Omental fat pad (tissue), 3 donors: ENCODE measurements at regions not wholly inside any gene's neighbourhood (a gene's known extent, or its start where the extent isn't known, plus 50 kb on each side); places are given as distances from the start of the nearest gene placed in this dataset.

ENCODE experiments used
- ATAC-seq: fragments of 150-250 bp; one replicate; pipeline ENCODE4 v1.9.1; 2016; ENCODE audit warnings: mild to moderate bottlenecking, moderate library complexity; ENCODE audit not compliant: low FRiP score
- DNase-seq: peaks from one replicate; pipeline ENCODE4 v3.0.0-alpha.2; 2019; ENCODE audit warnings: low spot score
- TF ChIP-seq, protein P1 (sequence below), 3 donors: fragments of 450-650 bp; IDR thresholded peaks; one replicate each; pipeline ENCODE4 v1.5.1; 2016 to 2017; ENCODE audit warnings: antibody characterized with exemption in 3 of 3, mild to moderate bottlenecking in 3 of 3, moderate library complexity in 2 of 3

DNA sequence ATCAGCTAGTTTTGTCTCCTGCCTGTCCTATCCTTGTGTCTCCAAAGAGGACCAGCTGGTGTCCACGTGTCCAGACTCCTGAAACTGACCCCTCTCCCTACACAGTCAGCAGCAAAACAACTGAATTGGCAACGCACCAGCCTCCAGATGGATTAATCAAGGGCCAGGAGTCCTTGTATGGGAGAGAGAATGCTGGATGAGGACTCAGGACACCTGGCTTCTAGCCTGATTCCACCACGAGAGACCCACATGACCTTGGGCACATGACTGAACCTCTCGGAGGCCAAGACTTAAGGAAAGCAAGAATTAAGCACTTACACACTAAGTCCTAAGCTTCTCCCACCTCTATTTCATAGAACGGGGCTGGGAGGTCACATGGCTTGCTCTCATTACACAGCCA, 60.4 kb upstream of the CMKLR1 start:
- ATAC-seq (no peak), DNase-seq (no peak)
- TF ChIP-seq, protein P1, sequence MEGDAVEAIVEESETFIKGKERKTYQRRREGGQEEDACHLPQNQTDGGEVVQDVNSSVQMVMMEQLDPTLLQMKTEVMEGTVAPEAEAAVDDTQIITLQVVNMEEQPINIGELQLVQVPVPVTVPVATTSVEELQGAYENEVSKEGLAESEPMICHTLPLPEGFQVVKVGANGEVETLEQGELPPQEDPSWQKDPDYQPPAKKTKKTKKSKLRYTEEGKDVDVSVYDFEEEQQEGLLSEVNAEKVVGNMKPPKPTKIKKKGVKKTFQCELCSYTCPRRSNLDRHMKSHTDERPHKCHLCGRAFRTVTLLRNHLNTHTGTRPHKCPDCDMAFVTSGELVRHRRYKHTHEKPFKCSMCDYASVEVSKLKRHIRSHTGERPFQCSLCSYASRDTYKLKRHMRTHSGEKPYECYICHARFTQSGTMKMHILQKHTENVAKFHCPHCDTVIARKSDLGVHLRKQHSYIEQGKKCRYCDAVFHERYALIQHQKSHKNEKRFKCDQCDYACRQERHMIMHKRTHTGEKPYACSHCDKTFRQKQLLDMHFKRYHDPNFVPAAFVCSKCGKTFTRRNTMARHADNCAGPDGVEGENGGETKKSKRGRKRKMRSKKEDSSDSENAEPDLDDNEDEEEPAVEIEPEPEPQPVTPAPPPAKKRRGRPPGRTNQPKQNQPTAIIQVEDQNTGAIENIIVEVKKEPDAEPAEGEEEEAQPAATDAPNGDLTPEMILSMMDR (IDR thresholded peaks at IDR 0.05), result no peak

DNA sequence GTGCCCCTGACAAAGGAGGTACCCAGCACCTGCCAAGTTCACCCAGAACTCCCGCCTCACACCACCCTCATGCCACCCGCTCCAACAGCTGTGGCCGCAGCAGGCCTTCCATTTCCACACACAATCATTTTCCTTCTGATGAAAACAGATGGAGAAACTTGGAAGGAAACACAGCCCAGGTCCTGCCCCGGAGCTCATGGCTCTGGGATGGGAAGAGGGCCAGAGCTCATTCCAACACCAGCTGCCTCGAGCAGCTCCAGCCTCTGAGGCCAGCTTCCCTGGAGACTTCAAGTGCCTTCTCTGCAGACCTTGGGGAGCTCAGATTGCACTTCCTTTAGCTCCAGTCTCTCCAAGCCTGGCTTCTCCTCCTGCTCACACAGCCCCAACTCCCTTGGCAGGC, 55.1 kb upstream of the CMKLR1 start:
- TF ChIP-seq, protein P1 (IDR thresholded peaks at IDR 0.05), result no peak
- DNase-seq, result no peak
- peak; percentile 28 for ATAC-seq

DNA sequence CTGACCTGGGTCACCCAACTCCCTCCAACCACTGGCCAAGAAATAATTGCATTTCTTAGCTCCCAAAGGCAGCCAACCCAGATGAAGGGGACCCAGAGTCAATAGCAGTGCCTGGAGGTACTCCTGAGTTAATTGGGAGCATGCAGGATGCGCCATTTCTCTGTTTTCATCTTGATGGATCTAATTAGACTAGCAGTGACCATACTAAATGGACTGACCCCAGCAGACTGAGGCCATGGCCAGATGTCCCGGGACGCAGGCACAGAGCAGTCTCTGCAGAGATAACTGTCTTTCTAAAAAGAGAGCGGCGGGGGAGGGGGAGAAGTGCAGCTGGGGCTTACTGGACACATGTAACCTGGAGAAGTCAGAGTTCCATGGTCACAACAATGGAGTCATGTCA, 53.2 kb upstream of the CMKLR1 start:
- no peak for DNase-seq
- TF ChIP-seq, protein P1 (IDR thresholded peaks at IDR 0.05), result no peak
- no peak for ATAC-seq

DNA sequence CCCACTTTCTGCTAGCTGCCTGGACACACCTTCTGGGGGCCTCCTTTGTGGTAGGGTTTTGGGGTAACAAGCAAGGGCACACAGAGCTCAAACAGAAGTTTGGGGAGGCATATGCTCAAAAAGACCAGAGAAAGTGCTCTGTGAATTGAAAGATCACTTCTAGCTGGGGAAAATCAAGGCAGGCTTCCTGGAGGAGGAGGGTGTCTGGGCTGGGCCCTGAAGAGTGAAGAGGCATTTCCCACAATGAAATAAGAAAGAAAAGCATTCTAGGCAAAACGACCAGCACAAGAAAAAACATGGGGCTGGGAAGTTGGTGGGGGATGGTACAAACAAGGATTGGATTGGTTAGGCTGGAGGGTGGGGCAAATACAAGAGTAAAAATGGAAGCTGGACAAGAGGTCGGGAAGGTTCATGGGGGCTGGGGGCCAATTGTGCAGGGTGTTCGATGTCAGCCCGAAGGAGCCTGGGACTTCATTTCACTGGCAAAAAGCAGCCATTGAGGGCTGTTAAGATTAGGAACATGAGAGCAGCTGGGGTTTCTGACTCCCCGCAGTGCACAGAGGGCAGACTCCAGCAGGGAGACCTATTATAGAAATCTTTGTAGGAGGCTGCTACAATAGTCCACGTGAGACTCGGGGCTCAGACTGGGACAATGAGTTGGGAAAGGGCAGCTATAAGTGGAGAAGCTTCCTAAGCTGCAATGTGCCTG, 51.5 kb upstream of the CMKLR1 start:
- TF ChIP-seq, protein P1 (IDR thresholded peaks at IDR 0.05), result no peak
- ATAC-seq (no peak), DNase-seq (no peak)

DNA sequence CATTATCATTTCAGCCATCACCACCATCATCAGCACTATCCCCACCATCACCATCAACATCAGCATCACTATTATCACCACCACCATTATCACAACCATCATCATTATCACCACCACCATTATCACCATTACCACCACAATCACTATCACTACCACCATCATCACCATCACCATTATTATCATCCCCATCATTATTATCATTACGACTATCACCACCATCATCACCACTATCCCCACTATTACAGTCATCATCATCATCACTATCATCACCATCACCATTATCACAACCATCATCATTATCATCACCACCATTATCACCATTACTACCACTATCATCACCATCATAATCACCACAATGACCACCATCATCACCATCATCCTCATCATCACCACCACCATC, 50.4 kb upstream of the CMKLR1 start:
- DNase-seq, result no peak
- TF ChIP-seq, protein P1 (IDR thresholded peaks at IDR 0.05), result no peak
- ATAC-seq, result no peak
